HEK293 (cell line): ENCODE measurements at regions not wholly inside any gene's neighbourhood (a gene's known extent, or its start where the extent isn't known, plus 50 kb on each side); places are given as distances from the start of the nearest gene placed in this dataset.
A peak's percentile ranks its signal among the peaks of the same experiment; 100 is the strongest.

Experiments used
- CTCF ChIA-PET: fragments of 350-600 bp; formaldehyde crosslinking; extraction: SDS; loops from one replicate; lab custom pipeline; 2021; ENCODE audit warnings: antibody characterized with exemption; lab: Yijun Ruan, JAX
- POLR2A ChIA-PET: fragments of 300-600 bp; formaldehyde crosslinking; extraction: SDS; loops from one replicate; lab custom pipeline; 2020; ENCODE audit warnings: antibody characterized with exemption, inconsistent platforms; lab: Yijun Ruan, JAX
- H3K27ac ChIP-seq: fragments of 200-500 bp; sonication (Bioruptor generic); 2 replicates; pipeline ENCODE4 v1.5.1; 2014; ENCODE audit warnings: low read depth, low read length, control low read depth, inconsistent platforms; ENCODE audit errors: extremely low read depth
- H3K36me3 ChIP-seq, 2 experiments: fragments of 200-500 bp in 1 of 2; sonication (Bioruptor generic) in 1 of 2; 1 replicate in 1 of 2; 2 replicates in 1 of 2; pipeline ENCODE4 v1.5.1; 2014 to 2017; ENCODE audit warnings: inconsistent platforms in 2 of 2, low read length in 2 of 2; ENCODE audit not compliant: control insufficient read depth in 2 of 2, insufficient read depth in 1 of 2
- H3K4me1 ChIP-seq: fragments of 200-500 bp; sonication (Bioruptor generic); 2 replicates; pipeline ENCODE4 v1.5.1; 2014; ENCODE audit warnings: mild to moderate bottlenecking, low read length, inconsistent platforms; ENCODE audit not compliant: control insufficient read depth, insufficient read depth
- H3K4me3 ChIP-seq: 2 replicates; pipeline ENCODE4 v1.5.1; 2011; ENCODE audit warnings: low read depth, mild to moderate bottlenecking, control low read depth, low read length, moderate library complexity
- H3K9me3 ChIP-seq: fragments of 200-500 bp; sonication (Bioruptor generic); 2 replicates; pipeline ENCODE4 v1.5.1; 2014; ENCODE audit warnings: low read depth, low read length, inconsistent platforms; ENCODE audit not compliant: control insufficient read depth, insufficient read depth
- GLI4 ChIP-seq: fragments of 450-650 bp; formaldehyde crosslinking; IDR thresholded peaks from 2 replicates; pipeline ENCODE4 v1.5.1; 2016; ENCODE audit warnings: missing biosample characterization, missing genetic modification characterization
- GLIS1 ChIP-seq: fragments of 450-650 bp; formaldehyde crosslinking; IDR thresholded peaks from 2 replicates; pipeline ENCODE4 v1.5.1; 2016; ENCODE audit warnings: missing biosample characterization, missing genetic modification characterization
- HOXD13 ChIP-seq: sonication (generic); formaldehyde crosslinking; IDR thresholded peaks from 2 replicates; pipeline ENCODE4 v1.8.0; 2022; ENCODE audit warnings: missing genetic modification reagents, borderline replicate concordance
- IKZF3 ChIP-seq: fragments of 450-650 bp; IDR thresholded peaks from 2 replicates; pipeline ENCODE4 v1.5.0; 2018; ENCODE audit warnings: missing biosample characterization, mild to moderate bottlenecking, missing genetic modification characterization, moderate library complexity
- KLF9 ChIP-seq: fragments of 450-650 bp; formaldehyde crosslinking; IDR thresholded peaks from 2 replicates; pipeline ENCODE4 v1.5.1; 2016; ENCODE audit warnings: missing biosample characterization, missing genetic modification characterization, low read depth
- MYNN ChIP-seq: fragments of 450-650 bp; formaldehyde crosslinking; IDR thresholded peaks from 2 replicates; pipeline ENCODE4 v1.5.1; 2016; ENCODE audit warnings: missing biosample characterization, missing genetic modification characterization, borderline replicate concordance
- MZF1 ChIP-seq: fragments of 450-650 bp; formaldehyde crosslinking; IDR thresholded peaks from 2 replicates; pipeline ENCODE4 v1.5.1; 2017; ENCODE audit warnings: missing biosample characterization, missing genetic modification characterization, borderline replicate concordance
- PRDM4 ChIP-seq: fragments of 450-650 bp; formaldehyde crosslinking; IDR thresholded peaks from 2 replicates; pipeline ENCODE4 v1.5.1; 2017; ENCODE audit warnings: missing biosample characterization, missing genetic modification characterization
- RBAK ChIP-seq: fragments of 450-650 bp; formaldehyde crosslinking; IDR thresholded peaks from 2 replicates; pipeline ENCODE4 v1.5.1; 2016; ENCODE audit warnings: missing biosample characterization, missing genetic modification characterization
- SALL2 ChIP-seq: fragments of 450-650 bp; formaldehyde crosslinking; IDR thresholded peaks from 2 replicates; pipeline ENCODE4 v1.5.0; 2017; ENCODE audit warnings: missing biosample characterization, mild to moderate bottlenecking, missing genetic modification characterization, borderline replicate concordance
- YY2 ChIP-seq: fragments of 450-650 bp; formaldehyde crosslinking; IDR thresholded peaks from 2 replicates; pipeline ENCODE4 v1.5.1; 2016; ENCODE audit warnings: missing biosample characterization, missing genetic modification characterization
- ZFP37 ChIP-seq: fragments of 450-650 bp; formaldehyde crosslinking; IDR thresholded peaks from 2 replicates; pipeline ENCODE4 v1.5.1; 2016; ENCODE audit warnings: missing biosample characterization, missing genetic modification characterization
- ZIC2 ChIP-seq: fragments of 450-650 bp; formaldehyde crosslinking; IDR thresholded peaks from 2 replicates; pipeline ENCODE4 v1.5.1; 2016; ENCODE audit warnings: missing biosample characterization, missing genetic modification characterization
- ZNF121 ChIP-seq: fragments of 450-650 bp; formaldehyde crosslinking; IDR thresholded peaks from 2 replicates; pipeline ENCODE4 v1.5.1; 2016; ENCODE audit warnings: missing biosample characterization, missing genetic modification characterization
- ZNF16 ChIP-seq: fragments of 450-650 bp; formaldehyde crosslinking; IDR thresholded peaks from 2 replicates; pipeline ENCODE4 v1.5.1; 2016; ENCODE audit warnings: low read depth, missing biosample characterization, missing genetic modification characterization
- ZNF211 ChIP-seq: fragments of 450-650 bp; formaldehyde crosslinking; IDR thresholded peaks from 2 replicates; pipeline ENCODE4 v1.5.1; 2016; ENCODE audit warnings: low read depth, missing biosample characterization, missing genetic modification characterization
- ZNF280C ChIP-seq: fragments of 450-650 bp; formaldehyde crosslinking; IDR thresholded peaks from 2 replicates; pipeline ENCODE4 v1.5.1; 2016; ENCODE audit warnings: missing biosample characterization, missing genetic modification characterization
- ZNF433 ChIP-seq: fragments of 450-650 bp; formaldehyde crosslinking; IDR thresholded peaks from 2 replicates; pipeline ENCODE4 v1.5.1; 2016; ENCODE audit warnings: missing biosample characterization, missing genetic modification characterization, low read depth
- ZNF521 ChIP-seq: fragments of 450-650 bp; formaldehyde crosslinking; IDR thresholded peaks from 2 replicates; pipeline ENCODE4 v1.5.1; 2017; ENCODE audit warnings: missing biosample characterization, mild to moderate bottlenecking, missing genetic modification characterization
- ZNF596 ChIP-seq: fragments of 450-650 bp; IDR thresholded peaks from 2 replicates; pipeline ENCODE4 v1.5.0; 2018; ENCODE audit warnings: missing biosample characterization, mild to moderate bottlenecking, missing genetic modification characterization, moderate library complexity
- ZNF654 ChIP-seq: fragments of 450-650 bp; formaldehyde crosslinking; IDR thresholded peaks from 2 replicates; pipeline ENCODE4 v1.5.1; 2016; ENCODE audit warnings: low read depth, missing biosample characterization, missing genetic modification characterization
- ZNF677 ChIP-seq: fragments of 450-650 bp; IDR thresholded peaks from 2 replicates; pipeline ENCODE4 v1.5.0; 2018; ENCODE audit warnings: missing biosample characterization, mild to moderate bottlenecking, missing genetic modification characterization, moderate library complexity
- ZSCAN18 ChIP-seq: fragments of 450-650 bp; formaldehyde crosslinking; IDR thresholded peaks from 2 replicates; pipeline ENCODE4 v1.5.1; 2016; ENCODE audit warnings: missing biosample characterization, missing genetic modification characterization
- ZXDB ChIP-seq: fragments of 450-650 bp; formaldehyde crosslinking; IDR thresholded peaks from 2 replicates; pipeline ENCODE4 v1.5.1; 2016; ENCODE audit warnings: missing biosample characterization, missing genetic modification characterization

DNA sequence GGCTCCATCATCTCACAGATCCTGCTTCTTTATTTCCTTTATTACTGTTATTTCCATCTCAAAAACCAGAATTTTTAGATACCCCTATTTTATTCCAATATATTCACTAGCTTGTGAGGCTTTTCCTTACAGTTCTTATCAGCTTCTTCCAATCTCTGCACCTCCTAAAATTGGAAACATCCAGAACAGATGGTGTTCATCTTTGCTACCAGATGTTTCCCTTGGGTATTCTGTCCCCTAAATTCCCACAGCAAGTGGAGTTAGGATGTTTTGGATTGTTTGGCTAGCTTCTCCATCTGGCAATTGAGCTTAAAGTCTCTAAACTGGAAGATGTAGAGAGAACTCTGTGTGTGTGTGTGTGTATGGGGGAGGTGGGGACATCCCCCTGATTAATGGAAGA, 580.4 kb downstream of the DTWD2 start:
- ChIA-PET POLR2A (no interaction called here), CTCF (no interaction called here)

DNA sequence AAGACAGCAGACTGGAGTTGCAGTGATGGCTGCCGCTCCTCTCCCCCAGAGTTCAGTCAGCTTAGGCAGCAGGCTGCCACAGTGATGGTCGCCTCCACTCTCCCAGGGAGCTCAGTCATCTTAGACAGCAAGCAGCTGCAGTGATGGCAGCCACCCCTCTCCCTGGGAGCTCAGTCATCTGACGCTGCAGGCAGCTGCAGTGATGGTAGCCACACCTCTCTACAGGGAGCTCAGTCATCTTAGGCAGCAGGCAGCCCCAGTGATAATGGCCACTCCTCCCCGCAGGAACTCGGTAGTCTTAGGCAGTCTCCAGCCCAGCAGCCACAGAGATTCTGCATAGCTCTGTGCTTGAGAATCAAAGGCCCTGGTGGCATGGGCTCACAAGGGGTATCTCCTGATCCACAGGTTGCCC, 582.7 kb downstream of the DTWD2 start:
- POLR2A ChIA-PET: no interaction called here
- H3K4me1 ChIP-seq: no peaks in the 10 kb centered on the region
- no peak overlapping the region for H3K27ac ChIP-seq
- TF ChIP-seq YY2 (tag by site-specific recombination) (0 out of 2 replicates have a peak, but pooled peaks have one; percentile 43), ZIC2 (tag by site-specific recombination) (peak; percentile 69), IKZF3 (tag by site-specific recombination) (no peak)
- TF ChIP-seq, all 188 proteins: peak for 2
- H3K36me3 ChIP-seq: no peaks in the 10 kb centered on the region
- no peaks in the 10 kb centered on the region for H3K9me3 ChIP-seq
- H3K4me3 ChIP-seq: no peak overlapping the region
- CTCF ChIA-PET: no interaction called here

More for the DNA sequence above, 580.4 kb downstream of the DTWD2 start:
- no peaks in the 10 kb centered on the region for H3K4me1 ChIP-seq
- no peaks in the 10 kb centered on the region for H3K36me3 ChIP-seq
- H3K4me3 ChIP-seq: no peak overlapping the region
- H3K27ac ChIP-seq: no peak overlapping the region
- no peaks in the 10 kb centered on the region for H3K9me3 ChIP-seq
- TF ChIP-seq GLIS1 (tag by site-specific recombination) (no peak), HOXD13 (no peak), ZNF677 (tag by site-specific recombination) (no peak), RBAK (no peak), SALL2 (tag by site-specific recombination) (no peak), ZNF433 (tag by site-specific recombination) (no peak), ZNF16 (tag by site-specific recombination) (no peak), ZNF596 (no peak), ZNF280C (tag by site-specific recombination) (no peak), PRDM4 (tag by site-specific recombination) (no peak), GLI4 (no peak)

GRCh38 chr5:118397236-118397635, 591.1 kb downstream of the DTWD2 start:
- ChIA-PET CTCF (no interaction called here), POLR2A (no interaction called here)
- H3K9me3 ChIP-seq: no peaks in the 10 kb centered on the region
- H3K4me1 ChIP-seq: no peaks in the 10 kb centered on the region
- no peak for TF ChIP-seq KLF9 (tag by site-specific recombination)
- TF ChIP-seq ZNF654 (tag by site-specific recombination): no peak
- H3K4me3 ChIP-seq: no peak overlapping the region
- no peak overlapping the region for H3K27ac ChIP-seq
- no peaks in the 10 kb centered on the region for H3K36me3 ChIP-seq

GRCh38 chr5:118392491-118392890, 595.9 kb downstream of the DTWD2 start:
- H3K4me3 ChIP-seq: no peak overlapping the region
- no peaks in the 10 kb centered on the region for H3K9me3 ChIP-seq
- no peak overlapping the region for H3K27ac ChIP-seq
- CTCF ChIA-PET: no interaction called here
- H3K36me3 ChIP-seq: no peaks in the 10 kb centered on the region
- POLR2A ChIA-PET: no interaction called here
- H3K4me1 ChIP-seq: no peaks in the 10 kb centered on the region
- TF ChIP-seq ZNF521 (no peak), MYNN (tag by site-specific recombination) (no peak), ZNF211 (no peak), ZNF121 (no peak), ZSCAN18 (no peak), MZF1 (tag by site-specific recombination) (no peak), ZXDB (tag by site-specific recombination) (no peak), ZFP37 (tag by site-specific recombination) (no peak)
